ENCODE measurements at regions not wholly inside any gene's neighbourhood (a gene's known extent, or its start where the extent isn't known, plus 50 kb on each side); places are given as distances from the start of the nearest gene placed in this dataset.

DNA sequence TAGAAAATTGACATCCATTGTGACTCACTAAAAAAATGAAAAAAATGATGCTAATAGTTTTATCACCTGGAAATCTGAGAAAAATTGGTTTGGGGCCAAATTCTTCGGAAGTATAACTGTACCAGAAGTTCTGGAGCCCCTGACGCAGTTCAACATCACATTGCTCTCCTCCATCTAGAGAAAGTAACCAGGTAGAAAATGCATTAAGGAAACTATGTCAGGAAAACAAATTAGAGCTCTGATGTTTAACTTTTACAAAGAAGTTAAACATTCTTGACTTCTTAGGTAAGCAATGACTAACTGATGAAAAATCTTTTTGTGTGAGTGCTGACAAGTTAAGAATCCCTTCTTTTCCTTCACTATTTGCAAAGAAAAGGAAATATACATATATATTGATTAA is 61.1 kb upstream of the TMEM196 start:
- Histone ChIP-seq H3K27me3 (ENCODE audit: control insufficient read depth in 1 of 2, insufficient read depth in 2 of 2, low read length in 2 of 2) (no peaks in the 10 kb centered on the region), H3K4me3 (ENCODE audit: low read depth in 1 of 2, low read length in 2 of 2) (no peak overlapping the region), H3K9ac (ENCODE audit: low read length) (no peak overlapping the region), H3K36me3 (ENCODE audit: insufficient read depth, low read length) (no peaks in the 10 kb centered on the region), H3K9me3 (ENCODE audit: low read length) (no peaks in the 10 kb centered on the region), H3K4me1 (ENCODE audit: insufficient read depth, low read length) (no peaks in the 10 kb centered on the region), H3K27ac (ENCODE audit: low read depth, low read length) (no peak overlapping the region)

DNA sequence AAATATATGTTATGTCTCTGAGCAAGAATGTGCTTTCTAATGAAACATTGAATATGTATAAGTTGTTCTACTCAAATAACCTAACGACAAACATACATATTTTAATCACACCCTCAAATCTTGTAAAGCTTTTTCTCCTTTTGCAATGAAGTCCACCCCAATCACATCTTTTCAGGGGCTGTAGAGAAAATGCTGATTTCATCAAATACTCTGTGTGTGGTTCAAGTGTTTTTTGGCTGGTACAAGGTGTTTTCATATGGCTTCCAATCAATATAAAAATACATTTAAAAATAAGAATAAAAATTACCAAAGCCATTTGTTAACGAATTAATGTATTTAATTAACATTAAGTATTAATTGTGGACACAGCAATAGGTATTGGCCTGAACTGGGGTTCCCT is 57.2 kb upstream of the TMEM196 start:
- Histone ChIP-seq H3K9ac (ENCODE audit: low read length) (no peak overlapping the region), H3K9me3 (ENCODE audit: low read length) (no peaks in the 10 kb centered on the region), H3K36me3 (ENCODE audit: insufficient read depth, low read length) (no peaks in the 10 kb centered on the region), H3K27ac (ENCODE audit: low read depth, low read length) (no peak overlapping the region), H3K4me1 (ENCODE audit: insufficient read depth, low read length) (no peaks in the 10 kb centered on the region), H3K4me3 (ENCODE audit: low read depth in 1 of 2, low read length in 2 of 2) (no peak overlapping the region), H3K27me3 (ENCODE audit: control insufficient read depth in 1 of 2, insufficient read depth in 2 of 2, low read length in 2 of 2) (no peaks in the 10 kb centered on the region)

Measured in muscle layer of colon (tissue), 2 donors.